Caco-2 (cell line): ENCODE measurements at regions not wholly inside any gene's neighbourhood (a gene's known extent, or its start where the extent isn't known, plus 50 kb on each side); places are given as distances from the start of the nearest gene placed in this dataset.

Experiments used
- BruUV-seq: library from RNA; stranded (reverse); fragments of 400-500 nt; replicated peaks from 2 replicates; lab custom pipeline; 2021; lab: Mats Ljungman, UMichigan
- CTCF ChIA-PET: fragments of 300-600 bp; sonication (Branson Sonifier 250); formaldehyde crosslinking; loops from one replicate; lab custom pipeline; 2022; ENCODE audit warnings: antibody characterized with exemption; lab: Charles Lee
- POLR2A ChIA-PET: fragments of 300-600 bp; sonication (Branson Sonifier 250); formaldehyde crosslinking; loops from one replicate; lab custom pipeline; 2022; ENCODE audit warnings: antibody characterized with exemption; lab: Charles Lee
- DNase-seq, 2 experiments: peaks; one replicate each; pipeline versions ENCODE4 v3.0.0 to v3.0.0-alpha.2; 2020 to 2022
- H3K27me3 ChIP-seq: replicated peaks from 2 replicates; pipeline ENCODE4 v1.6.0; 2011; ENCODE audit warnings: low read length; ENCODE audit not compliant: control insufficient read depth, insufficient read depth
- H3K36me3 ChIP-seq: 2 replicates; pipeline ENCODE4 v1.5.1; 2011; ENCODE audit warnings: low read length; ENCODE audit not compliant: control insufficient read depth, insufficient read depth
- H3K4me1 ChIP-seq: fragments of 250-450 bp; sonication (Bioruptor Pico); 2 replicates; pipeline ENCODE4 v1.5.1; 2020; ENCODE audit warnings: mild to moderate bottlenecking
- H3K4me3 ChIP-seq: 2 replicates; pipeline ENCODE4 v1.5.1; 2011; ENCODE audit warnings: low read depth, mild to moderate bottlenecking, control low read depth, low read length
- H3K9me3 ChIP-seq: fragments of 250-450 bp; sonication (Bioruptor Pico); 2 replicates; pipeline ENCODE4 v1.5.1; 2020; ENCODE audit warnings: mild to moderate bottlenecking, moderate library complexity
- H3K27ac Mint-ChIP-seq: one replicate; pipeline ENCODE4 v1.8.0; 2022; ENCODE audit warnings: mixed read lengths; ENCODE audit not compliant: unreplicated experiment
- H3K27me3 Mint-ChIP-seq: one replicate; pipeline ENCODE4 v1.8.0; 2022; ENCODE audit warnings: mixed read lengths; ENCODE audit not compliant: insufficient read depth, unreplicated experiment
- H3K36me3 Mint-ChIP-seq: one replicate; pipeline ENCODE4 v1.8.0; 2022; ENCODE audit warnings: mild to moderate bottlenecking, mixed read lengths; ENCODE audit not compliant: insufficient read depth, unreplicated experiment
- H3K4me1 Mint-ChIP-seq: one replicate; pipeline ENCODE4 v1.8.0; 2022; ENCODE audit warnings: low read depth, mixed read lengths; ENCODE audit not compliant: unreplicated experiment
- H3K4me3 Mint-ChIP-seq: one replicate; pipeline ENCODE4 v1.8.0; 2022; ENCODE audit warnings: mild to moderate bottlenecking, moderate library complexity, mixed read lengths; ENCODE audit not compliant: unreplicated experiment
- H3K9me3 Mint-ChIP-seq: one replicate; pipeline ENCODE4 v1.8.0; 2022; ENCODE audit warnings: mixed read lengths; ENCODE audit not compliant: unreplicated experiment
- intact Hi-C: fragments of 100-400 bp; cut with micrococcal nuclease; formaldehyde crosslinking; loops from one replicate; pipeline ENCODE4 v1.10.0; 2022; ENCODE audit not compliant: unreplicated experiment
- TF ChIP-seq, protein P1 (sequence below), 2 experiments: fragments of 200-600 bp in 1 of 2; IDR thresholded peaks; 1 replicate in 1 of 2; 2 replicates in 1 of 2; pipeline versions ENCODE4 v1.5.1 to v1.8.0; 2011 to 2022; ENCODE audit warnings: antibody characterized with exemption in 1 of 2, control low read depth in 1 of 2, inconsistent platforms in 1 of 2, low read depth in 1 of 2, low read length in 1 of 2, mild to moderate bottlenecking in 1 of 2, moderate library complexity in 1 of 2; ENCODE audit not compliant: insufficient read depth in 1 of 2, severe bottlenecking in 1 of 2, unreplicated experiment in 1 of 2

DNA sequence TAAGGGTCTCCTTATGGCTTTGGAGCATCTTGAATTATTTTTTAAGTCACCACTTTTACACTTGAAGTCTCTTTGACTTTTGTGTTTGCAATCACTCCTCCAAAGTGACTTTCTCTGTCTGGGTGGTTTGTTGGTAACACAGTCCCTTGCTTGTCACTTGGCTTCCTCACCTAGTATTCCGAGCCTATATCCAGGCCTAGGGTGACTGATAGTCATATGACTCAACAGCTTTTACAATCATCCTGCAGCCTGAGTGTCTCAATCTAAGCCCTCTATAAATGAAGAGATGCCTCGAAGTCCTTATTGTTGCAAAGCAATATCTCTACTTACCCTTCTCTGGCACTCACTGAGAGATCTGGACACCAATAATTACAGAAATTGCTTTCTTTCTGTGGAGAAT lies 53.9 kb upstream of the SETBP1 start:
- intact Hi-C loops = no loop called here
- no peak for DNase-seq
- no peaks in the 10 kb centered on the region for H3K27me3 ChIP-seq
- H3K36me3 Mint-ChIP-seq = no peaks in the 10 kb centered on the region
- H3K27me3 Mint-ChIP-seq = no peaks in the 10 kb centered on the region
- H3K4me1 ChIP-seq = no peaks in the 10 kb centered on the region
- no peaks in the 10 kb centered on the region for H3K4me1 Mint-ChIP-seq
- no peaks in the 10 kb centered on the region for H3K9me3 ChIP-seq
- CTCF ChIA-PET = no interaction called here
- H3K9me3 Mint-ChIP-seq = no peaks in the 10 kb centered on the region
- H3K27ac Mint-ChIP-seq = no peak overlapping the region
- no peaks in the 10 kb centered on the region for H3K36me3 ChIP-seq
- POLR2A ChIA-PET = no interaction called here
- H3K4me3 ChIP-seq = no peak overlapping the region
- H3K4me3 Mint-ChIP-seq = no peak overlapping the region
- BruUV-seq = no TSS peak
- TF ChIP-seq, protein P1, sequence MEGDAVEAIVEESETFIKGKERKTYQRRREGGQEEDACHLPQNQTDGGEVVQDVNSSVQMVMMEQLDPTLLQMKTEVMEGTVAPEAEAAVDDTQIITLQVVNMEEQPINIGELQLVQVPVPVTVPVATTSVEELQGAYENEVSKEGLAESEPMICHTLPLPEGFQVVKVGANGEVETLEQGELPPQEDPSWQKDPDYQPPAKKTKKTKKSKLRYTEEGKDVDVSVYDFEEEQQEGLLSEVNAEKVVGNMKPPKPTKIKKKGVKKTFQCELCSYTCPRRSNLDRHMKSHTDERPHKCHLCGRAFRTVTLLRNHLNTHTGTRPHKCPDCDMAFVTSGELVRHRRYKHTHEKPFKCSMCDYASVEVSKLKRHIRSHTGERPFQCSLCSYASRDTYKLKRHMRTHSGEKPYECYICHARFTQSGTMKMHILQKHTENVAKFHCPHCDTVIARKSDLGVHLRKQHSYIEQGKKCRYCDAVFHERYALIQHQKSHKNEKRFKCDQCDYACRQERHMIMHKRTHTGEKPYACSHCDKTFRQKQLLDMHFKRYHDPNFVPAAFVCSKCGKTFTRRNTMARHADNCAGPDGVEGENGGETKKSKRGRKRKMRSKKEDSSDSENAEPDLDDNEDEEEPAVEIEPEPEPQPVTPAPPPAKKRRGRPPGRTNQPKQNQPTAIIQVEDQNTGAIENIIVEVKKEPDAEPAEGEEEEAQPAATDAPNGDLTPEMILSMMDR (IDR thresholded peaks at IDR 0.05; ENCODE audit: insufficient read depth in 1 of 2, low read depth in 1 of 2, low read length in 1 of 2, severe bottlenecking in 1 of 2, unreplicated experiment in 1 of 2) = no peak

DNA sequence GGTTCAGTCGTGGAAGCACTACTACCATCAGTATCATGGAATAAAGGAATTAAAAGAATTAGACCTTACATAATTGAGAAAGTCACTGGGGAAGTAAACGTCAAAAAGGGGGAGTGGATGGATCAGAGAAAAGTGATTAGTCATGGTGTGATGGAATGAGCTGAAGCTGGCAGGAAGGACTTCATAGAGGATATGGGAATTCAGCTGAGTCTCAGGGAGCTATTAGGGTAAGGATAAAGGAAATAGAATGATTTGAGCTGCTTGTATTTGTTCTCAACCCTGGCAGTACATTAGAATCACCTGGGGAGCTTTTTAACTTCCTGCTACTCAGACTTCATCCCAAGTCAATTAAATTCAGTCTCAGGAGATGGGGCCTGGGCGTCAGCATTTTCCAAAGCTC lies 53.4 kb upstream of the SETBP1 start:
- Mint-ChIP-seq H3K4me1 (no peaks in the 10 kb centered on the region), H3K36me3 (no peaks in the 10 kb centered on the region), H3K27me3 (no peaks in the 10 kb centered on the region), H3K9me3 (no peaks in the 10 kb centered on the region), H3K4me3 (no peak overlapping the region), H3K27ac (no peak overlapping the region)
- no peaks in the 10 kb centered on the region for H3K36me3 ChIP-seq
- intact Hi-C loops = no loop called here
- H3K9me3 ChIP-seq = no peaks in the 10 kb centered on the region
- no peaks in the 10 kb centered on the region for H3K4me1 ChIP-seq
- no TSS peak for BruUV-seq
- ChIA-PET POLR2A (no interaction called here), CTCF (no interaction called here)
- DNase-seq = no peak
- no peaks in the 10 kb centered on the region for H3K27me3 ChIP-seq
- TF ChIP-seq, protein P1 (IDR thresholded peaks at IDR 0.05; ENCODE audit: insufficient read depth in 1 of 2, low read depth in 1 of 2, low read length in 1 of 2, severe bottlenecking in 1 of 2, unreplicated experiment in 1 of 2) = no peak
- no peak overlapping the region for H3K4me3 ChIP-seq

DNA sequence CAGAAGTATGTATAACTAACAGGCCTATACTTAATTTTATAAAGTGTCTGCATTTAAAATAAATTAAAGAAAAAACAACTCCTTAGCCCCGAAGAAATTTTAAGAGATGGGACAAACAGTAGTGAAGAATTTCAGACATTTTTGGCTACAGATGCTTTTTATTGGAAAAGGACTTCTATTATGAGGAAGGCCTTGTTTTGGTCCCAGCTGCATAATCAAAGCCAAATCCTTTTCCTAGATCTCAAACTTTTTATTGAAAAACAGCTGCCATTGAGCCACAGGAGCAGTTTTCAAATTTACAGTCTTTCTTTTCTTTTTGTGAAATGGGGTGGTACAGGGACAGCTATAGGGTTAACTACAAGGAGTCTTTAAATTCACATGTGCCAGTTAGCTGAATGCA lies 51.3 kb upstream of the SETBP1 start:
- no peaks in the 10 kb centered on the region for H3K4me1 Mint-ChIP-seq
- H3K9me3 Mint-ChIP-seq = no peaks in the 10 kb centered on the region
- H3K36me3 Mint-ChIP-seq = no peaks in the 10 kb centered on the region
- Histone ChIP-seq H3K36me3 (no peaks in the 10 kb centered on the region), H3K9me3 (no peaks in the 10 kb centered on the region), H3K4me3 (no peak overlapping the region), H3K4me1 (no peaks in the 10 kb centered on the region), H3K27me3 (no peaks in the 10 kb centered on the region)
- no TSS peak for BruUV-seq
- DNase-seq = no peak
- intact Hi-C loops = no loop called here
- H3K27me3 Mint-ChIP-seq = no peaks in the 10 kb centered on the region
- TF ChIP-seq, protein P1 (IDR thresholded peaks at IDR 0.05; ENCODE audit: insufficient read depth in 1 of 2, low read depth in 1 of 2, low read length in 1 of 2, severe bottlenecking in 1 of 2, unreplicated experiment in 1 of 2) = no peak
- CTCF ChIA-PET = no interaction called here
- H3K4me3 Mint-ChIP-seq = no peak overlapping the region
- no peak overlapping the region for H3K27ac Mint-ChIP-seq
- POLR2A ChIA-PET = no interaction called here
